Spleen (tissue), 7 donors: ENCODE measurements at regions not wholly inside any gene's neighbourhood (a gene's known extent, or its start where the extent isn't known, plus 50 kb on each side); places are given as distances from the start of the nearest gene placed in this dataset.

Experiments used
- POLR2A ChIP-seq, 3 donors: fragments of 450-650 bp; IDR thresholded peaks; one replicate each; pipeline ENCODE4 v1.5.1; 2017; ENCODE audit warnings: antibody characterized with exemption in 3 of 3, mild to moderate bottlenecking in 1 of 3
- TF ChIP-seq, protein P1 (sequence below), 11 experiments: fragments of 200-600 bp in 7 of 11; fragments of 450-650 bp in 4 of 11; sonication (generic) in 4 of 11; IDR thresholded peaks in 8 of 11; conservative IDR thresholded peaks in 3 of 11; 1 replicate in 7 of 11; 2 replicates in 4 of 11; pipeline versions ENCODE4 v1.4.0 to v1.8.0; 2016 to 2021; ENCODE audit warnings: antibody characterized with exemption in 11 of 11, inconsistent platforms in 4 of 11, mild to moderate bottlenecking in 1 of 11
- donor health status: DM: no; HTN: no; CAD: no; lungs with moderate emphysema.
- donor health status: DM: no; HTN: no; CAD: no.
- donor health status: DM: no; HTN: no; CAD: no.

- TF ChIP-seq, protein P1, sequence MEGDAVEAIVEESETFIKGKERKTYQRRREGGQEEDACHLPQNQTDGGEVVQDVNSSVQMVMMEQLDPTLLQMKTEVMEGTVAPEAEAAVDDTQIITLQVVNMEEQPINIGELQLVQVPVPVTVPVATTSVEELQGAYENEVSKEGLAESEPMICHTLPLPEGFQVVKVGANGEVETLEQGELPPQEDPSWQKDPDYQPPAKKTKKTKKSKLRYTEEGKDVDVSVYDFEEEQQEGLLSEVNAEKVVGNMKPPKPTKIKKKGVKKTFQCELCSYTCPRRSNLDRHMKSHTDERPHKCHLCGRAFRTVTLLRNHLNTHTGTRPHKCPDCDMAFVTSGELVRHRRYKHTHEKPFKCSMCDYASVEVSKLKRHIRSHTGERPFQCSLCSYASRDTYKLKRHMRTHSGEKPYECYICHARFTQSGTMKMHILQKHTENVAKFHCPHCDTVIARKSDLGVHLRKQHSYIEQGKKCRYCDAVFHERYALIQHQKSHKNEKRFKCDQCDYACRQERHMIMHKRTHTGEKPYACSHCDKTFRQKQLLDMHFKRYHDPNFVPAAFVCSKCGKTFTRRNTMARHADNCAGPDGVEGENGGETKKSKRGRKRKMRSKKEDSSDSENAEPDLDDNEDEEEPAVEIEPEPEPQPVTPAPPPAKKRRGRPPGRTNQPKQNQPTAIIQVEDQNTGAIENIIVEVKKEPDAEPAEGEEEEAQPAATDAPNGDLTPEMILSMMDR (IDR thresholded peaks at IDR 0.05 in 8 of 11, conservative IDR thresholded peaks at IDR 0.05 in 3 of 11), result no peak
- no peak for TF ChIP-seq POLR2A (IDR thresholded peaks at IDR 0.05)
Measured at GRCh38 chr3:194808640-194809097, 123.0 kb downstream of the FAM43A start.
